HG03469 (cell line): ENCODE measurements at regions not wholly inside any gene's neighbourhood (a gene's known extent, or its start where the extent isn't known, plus 50 kb on each side); places are given as distances from the start of the nearest gene placed in this dataset.

Experiments used
- ATAC-seq: cut with Tn5 transposase; IDR thresholded peaks from one replicate; pipeline ENCODE4 v1.9.1; 2021; ENCODE audit warnings: mild to moderate bottlenecking, moderate library complexity, moderate number of reproducible peaks; ENCODE audit not compliant: unreplicated experiment

DNA sequence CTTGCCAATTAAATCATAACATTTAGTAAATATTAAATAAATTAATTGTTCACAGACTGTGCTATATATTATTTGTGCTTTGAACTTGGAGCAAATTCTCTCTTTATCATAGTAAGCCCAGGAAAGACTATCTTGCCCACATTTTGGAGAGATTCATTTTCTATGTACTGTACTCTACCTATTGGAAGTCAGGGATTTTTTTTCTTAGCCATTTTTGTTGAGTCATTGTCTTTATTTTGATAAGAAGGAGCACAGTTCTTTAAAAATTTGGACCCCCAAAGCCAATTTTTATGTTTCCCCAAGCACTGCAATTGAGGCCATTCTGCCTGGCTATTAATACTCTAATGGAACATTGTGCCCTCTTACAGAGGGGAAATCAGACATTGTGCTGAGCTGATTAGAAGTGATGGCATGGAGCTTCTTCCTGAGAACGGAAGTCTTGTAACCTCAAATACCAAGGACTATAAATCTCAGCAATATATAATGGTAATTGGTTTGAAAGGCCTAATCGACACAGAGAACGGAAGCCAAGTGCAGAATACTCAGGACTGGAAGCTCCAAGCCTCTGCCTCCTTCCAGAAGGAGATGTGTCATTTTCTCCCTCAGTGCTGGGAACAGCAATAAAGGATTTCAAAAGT is 188.8 kb upstream of the PAPPA start:
- ATAC-seq: no peak

DNA sequence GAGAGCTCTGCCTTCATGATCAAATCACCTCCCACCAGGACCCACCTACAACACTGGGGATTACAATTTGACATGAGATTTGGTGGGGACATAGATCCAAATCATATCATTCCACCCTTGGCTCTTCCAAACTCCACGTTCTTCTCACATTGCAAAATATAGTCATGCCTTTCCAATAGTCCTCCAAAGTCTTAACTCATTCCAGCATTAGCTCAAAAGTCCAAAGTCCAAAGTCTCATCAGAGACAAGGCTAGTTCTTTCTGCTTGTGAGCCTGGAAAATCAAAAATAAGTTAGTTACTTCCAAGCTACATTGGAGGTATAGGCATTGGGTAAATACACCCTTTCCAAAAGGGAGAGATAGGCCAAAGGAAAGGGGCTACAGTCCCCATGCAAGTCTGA is 186.9 kb upstream of the PAPPA start:
- no peak for ATAC-seq

DNA sequence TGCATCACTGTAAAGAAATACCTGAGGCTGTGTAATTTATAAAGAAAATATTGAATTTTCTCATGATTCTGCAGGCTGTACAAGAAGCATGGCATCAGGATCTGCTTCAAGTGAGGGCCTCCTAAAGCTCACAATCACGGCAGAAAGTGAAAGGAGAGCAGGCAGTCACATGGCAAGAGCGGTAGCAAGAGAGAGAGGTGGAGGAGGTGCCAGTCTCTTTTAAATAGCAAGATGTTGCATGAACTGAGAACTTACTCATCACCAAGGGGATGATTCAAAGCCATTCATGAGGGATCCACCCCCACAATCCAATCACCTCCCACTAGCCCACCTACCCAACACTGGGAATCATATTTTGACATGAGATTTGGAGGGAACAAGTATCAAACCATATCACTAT is 184.5 kb upstream of the PAPPA start:
- ATAC-seq: no peak

DNA sequence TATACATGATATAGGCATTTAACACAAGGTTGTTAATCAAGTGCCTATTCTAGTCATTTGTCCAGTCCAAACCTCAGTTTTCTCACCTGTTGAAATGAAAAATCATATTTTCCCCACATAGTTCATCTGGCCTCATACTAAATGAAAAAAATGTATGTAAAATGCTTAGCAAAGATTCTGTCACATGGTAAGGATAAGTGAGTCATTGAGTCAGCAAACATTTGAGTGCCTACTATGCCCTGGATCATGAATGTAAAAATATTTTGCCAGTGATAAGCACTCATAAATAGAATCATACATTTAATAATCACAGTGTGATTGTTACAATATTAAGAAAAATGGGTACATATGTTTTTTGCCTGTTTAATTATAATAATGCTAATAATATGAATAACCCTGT is 181.2 kb upstream of the PAPPA start:
- no peak for ATAC-seq

DNA sequence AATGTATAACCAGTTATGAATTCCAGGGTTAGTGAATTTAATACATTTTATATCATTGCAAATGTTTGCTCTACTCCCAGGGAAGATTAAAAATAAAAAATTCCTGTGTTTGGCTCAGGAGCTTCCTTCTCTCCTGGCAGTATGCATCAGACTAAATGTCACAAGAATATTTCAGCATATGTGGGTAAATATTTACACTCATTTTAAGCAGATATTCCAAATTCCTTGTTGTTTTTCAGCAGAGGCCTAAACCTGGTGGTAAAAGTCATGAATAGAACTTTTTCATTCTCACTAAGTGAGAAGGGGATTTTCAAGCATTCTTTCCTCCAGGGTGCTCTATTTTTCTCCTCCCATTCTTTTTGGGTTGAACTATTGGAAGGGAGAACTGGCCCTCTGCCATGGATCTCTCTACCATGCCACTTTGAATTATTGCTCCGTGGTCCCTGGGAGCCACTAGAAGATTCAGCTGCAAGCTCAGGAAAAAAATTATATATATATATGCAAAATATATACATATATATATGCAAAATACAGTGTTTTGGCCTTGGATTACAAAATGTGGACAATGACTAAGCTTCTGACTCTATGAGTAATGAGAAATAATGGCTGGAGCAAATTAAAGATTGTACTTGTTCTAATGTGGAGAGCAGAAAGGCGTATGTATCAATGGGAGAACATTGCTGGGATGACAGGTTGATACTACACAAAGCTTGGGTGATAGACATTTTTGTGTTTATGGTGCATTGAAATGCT is 180.6 kb upstream of the PAPPA start:
- ATAC-seq: no peak

DNA sequence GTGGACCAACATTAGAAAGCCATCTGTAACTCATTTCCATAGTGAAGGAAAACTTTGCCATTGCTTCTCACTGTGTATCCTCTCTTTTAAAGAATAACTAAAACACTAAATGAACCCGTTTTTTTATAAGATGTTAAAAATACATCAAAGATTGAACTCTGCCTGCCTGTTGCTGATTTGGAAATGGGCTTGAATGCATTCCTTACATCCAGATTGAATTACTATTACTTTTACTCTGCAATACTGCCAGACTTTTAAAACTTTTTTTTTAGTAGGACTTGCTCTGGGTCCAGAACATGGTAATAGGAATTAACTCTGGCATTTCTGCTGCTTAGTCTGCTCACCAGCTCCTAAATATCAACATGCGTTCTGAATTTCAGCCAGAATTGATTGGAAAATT is 176.8 kb upstream of the PAPPA start:
- ATAC-seq: no peak

DNA sequence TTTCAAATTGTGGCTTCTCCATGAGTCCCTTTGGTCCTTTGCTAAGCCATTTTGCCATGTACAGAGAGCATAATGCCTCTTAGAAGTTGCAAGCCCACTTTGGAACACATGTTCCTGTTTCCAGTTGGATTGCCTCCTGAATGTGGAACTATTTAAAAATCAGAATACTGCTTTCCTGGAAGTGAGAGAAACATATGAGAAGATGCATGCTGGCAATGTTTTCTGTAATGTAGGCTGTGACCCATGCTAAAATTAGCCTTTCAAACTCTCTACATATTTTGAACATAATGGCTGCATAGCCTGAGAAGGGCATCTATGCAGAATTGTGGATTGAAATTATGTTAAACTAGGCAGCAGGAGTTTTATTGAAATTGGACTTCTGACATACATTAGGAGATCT is 175.5 kb upstream of the PAPPA start:
- ATAC-seq: no peak

DNA sequence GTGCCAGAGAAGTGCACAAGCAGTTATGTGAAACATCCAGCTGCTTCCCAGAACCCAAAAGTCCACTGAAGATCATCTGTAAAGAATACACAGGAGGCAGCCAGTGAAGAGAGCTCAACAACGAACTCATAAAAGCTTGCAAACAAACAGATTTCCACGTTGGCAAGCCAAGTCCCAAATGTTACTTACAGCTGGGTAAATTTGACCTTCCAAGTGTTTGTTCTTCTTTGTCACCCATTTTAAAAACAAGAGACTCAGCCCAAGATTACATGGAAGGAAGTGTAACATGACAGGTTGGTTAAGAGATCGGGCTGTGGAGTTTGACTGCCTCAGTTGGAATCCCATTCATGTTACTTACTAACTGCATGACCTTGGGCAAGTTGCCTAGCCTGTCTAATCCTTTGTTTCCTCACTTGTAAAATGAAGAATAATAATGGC is 174.9 kb upstream of the PAPPA start:
- no peak for ATAC-seq

DNA sequence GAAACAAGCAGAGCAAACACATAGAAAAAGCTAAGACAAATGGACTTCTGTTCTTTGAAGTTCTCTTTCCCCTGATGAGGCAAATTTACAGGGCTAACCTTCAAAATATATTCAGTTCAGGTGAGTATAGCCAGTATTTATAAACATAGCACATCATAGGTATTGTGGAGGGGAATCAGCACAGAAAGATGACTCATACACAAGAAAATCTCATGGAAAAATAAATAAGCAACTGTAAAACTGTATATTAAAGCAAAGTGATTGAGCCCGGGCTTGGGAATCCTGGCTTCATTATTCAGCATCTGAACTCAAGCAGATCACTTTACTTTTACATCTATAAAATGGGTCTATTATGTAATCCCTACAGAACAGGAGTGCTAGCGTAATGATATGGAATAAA is 173.5 kb upstream of the PAPPA start:
- ATAC-seq: no peak

DNA sequence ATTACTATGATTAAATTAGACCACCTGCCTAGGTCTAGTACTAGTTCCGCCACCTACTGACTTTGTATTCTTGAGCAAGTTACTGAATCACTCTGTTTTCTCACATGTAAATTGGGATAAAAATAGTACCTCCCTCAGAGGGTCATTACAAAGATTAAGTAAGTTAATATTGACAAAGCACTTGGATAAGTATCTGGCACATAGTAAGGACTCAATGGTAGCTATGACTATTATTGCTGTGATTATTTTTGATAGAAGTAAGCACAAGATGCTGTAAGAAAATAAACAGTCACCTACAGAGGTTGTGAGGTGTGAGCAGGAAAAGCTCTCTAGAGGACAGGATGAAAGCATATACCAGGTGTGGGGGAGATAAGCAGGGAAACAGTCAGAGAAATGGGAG is 173.1 kb upstream of the PAPPA start:
- no peak for ATAC-seq

DNA sequence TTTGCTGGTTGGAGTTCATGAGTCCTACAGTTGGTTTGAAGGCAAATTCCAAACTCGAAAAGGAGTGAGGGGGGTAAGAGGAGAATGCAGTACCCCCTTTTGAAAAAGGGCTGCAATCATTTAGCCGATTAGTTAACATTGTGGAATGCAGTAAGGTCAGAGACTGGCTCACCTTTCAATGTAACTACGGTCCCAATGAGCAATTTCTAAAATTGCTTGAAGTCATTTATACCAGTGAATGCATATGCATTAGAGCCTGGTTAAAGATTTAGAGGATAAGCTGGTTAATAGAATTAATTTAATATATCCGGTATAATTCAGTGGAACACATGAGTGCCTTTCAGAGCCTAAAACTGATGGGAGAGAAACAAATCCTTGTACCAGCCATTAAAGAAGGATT is 172.6 kb upstream of the PAPPA start:
- no peak for ATAC-seq

DNA sequence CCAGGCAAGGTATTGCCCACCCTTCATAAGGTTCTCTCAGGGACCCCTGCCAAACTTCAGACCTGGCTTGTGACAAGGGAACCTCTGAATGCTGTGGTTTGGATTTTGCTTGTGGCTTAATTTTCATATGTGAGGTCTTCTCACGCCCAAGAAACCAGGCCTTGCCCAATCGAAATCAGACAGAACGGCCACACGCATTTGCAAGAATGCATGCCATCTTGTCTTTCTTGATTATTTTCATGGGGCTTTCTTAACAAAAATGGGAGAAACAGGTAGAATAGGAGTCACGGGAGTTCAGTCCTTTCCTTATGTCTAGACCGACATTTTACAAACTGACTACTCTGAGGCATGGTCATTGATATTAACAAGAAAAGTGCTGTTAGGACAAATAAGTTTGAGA is 170.2 kb upstream of the PAPPA start:
- ATAC-seq: no peak

DNA sequence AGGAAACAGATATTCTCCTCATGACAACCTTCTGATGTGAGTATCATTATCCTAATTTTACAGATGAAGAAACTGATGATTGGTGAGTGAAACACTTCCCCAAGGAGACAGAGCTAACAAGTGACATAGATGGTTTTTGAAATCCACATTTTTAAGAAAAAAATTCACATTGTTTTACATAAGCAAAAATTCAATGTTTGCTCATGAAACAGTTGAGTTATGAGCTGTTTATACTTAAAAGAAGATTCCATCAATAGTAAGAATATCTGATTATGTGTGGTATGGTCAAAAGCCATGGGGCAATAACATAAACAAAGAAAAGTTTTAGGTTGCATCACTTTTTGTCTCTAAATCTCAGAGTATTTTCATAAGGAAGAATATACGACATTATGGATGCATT is 167.9 kb upstream of the PAPPA start:
- ATAC-seq: no peak

DNA sequence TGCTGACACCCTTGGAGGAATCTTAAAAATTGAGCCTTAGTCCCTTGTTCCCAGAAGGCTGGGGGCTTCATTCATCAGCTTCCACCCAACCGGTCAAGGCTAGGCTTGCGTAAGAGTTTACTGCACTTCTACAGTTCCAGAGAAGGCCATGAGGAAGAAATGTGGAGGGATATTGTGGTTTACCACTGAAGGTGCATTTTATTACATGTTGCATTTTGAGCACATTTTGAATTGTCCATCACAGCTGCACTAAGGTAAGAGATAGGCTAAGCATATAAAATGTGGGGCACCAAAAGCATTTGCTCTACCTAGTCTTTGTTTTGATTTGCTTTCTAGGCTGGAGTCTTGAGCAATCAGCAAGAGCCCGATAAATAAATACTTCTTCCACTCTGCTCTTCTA is 167.1 kb upstream of the PAPPA start:
- ATAC-seq: no peak

DNA sequence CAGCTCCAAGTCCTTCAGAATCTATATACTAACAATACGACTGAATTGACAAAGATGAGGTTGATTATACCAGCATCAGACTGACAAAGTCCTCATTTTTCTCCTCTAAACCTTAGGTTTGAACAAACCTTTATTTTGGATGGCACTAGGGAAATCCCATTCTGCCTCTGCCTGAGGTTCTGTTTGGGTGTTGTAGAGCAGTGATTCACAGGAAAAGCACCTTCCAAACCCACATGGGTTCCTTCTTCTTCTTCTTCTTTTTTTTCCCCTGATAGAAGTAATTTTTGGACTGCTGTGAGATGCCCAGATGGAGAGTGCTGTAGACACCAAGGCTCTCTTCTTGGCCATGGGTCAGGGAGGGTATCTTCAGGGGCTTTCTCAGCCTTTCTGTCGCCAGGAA is 164.9 kb upstream of the PAPPA start:
- ATAC-seq: no peak

DNA sequence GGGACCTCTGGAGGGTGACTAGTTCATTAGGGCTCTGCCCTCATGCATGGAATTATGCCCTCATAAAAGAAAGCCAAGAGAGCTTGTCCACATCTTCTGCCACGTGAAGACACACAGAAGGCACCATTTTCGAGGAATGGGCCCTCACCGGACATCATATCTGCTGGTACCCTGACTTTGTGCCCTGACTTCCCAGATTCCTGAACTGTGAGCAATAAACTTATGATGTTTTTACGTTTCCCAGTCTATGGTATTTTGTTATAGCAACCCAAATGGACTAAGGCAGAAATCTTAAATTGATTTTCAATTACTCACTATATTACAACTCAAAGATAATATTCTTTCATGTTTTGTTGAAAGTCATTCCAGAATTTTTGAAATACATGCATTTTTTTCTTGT is 163.8 kb upstream of the PAPPA start:
- no peak for ATAC-seq

DNA sequence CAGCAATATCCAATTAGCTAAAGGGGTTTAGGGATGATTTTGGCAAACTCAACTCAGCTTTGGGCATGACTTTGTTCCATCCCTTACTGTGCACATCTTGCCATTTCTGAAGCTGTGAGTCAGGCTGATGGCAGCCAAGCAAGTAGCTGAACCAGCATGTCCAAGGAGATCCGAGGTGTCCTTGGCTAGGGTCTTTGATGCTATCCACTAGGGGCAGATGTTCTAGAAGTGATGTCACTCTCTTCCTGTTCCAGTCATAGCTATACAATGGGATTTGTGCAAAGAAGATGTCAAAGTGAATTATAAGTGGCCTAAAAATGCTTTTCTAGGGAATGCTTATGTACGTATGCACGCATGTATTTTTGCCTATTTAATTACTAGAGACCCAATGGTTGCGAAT is 160.8 kb upstream of the PAPPA start:
- no peak for ATAC-seq

DNA sequence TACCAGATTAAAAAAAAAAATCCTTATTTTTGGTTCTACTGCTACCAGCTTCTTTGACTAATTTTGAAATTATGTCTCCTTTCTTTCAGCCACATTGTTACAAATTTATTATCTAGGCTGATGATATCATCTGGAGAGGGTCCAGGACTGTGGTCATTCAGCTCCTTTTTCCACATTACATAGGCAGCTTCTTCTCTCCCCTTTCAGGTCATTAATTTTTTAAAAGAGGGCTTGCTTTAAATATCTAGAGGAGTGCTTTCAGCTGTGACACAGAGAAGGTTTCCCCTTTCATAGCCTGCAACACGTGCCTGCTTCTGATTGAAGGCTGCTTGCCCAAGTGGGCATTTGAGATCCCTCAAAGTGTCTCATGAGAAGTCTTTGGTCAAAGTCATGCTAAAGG is 155.7 kb upstream of the PAPPA start:
- no peak for ATAC-seq

DNA sequence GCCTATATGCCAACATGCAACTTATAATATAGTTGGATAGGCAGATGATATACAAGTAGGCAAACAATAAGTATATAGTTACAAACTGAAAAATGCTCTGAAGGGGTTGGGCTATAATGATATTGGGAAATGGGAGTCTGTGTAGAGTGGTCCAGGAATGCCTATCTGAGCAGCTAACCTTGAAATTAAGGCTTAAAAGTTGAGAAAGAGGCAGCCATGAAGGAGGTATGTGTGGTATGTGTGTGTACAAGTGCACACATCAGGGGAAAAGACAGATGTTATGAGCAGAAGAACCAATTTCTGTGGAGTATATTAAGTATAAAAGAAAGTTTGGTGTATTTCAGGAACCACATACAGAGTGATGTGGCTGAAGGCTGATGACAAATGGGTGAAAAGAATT is 154.9 kb upstream of the PAPPA start:
- ATAC-seq: no peak

DNA sequence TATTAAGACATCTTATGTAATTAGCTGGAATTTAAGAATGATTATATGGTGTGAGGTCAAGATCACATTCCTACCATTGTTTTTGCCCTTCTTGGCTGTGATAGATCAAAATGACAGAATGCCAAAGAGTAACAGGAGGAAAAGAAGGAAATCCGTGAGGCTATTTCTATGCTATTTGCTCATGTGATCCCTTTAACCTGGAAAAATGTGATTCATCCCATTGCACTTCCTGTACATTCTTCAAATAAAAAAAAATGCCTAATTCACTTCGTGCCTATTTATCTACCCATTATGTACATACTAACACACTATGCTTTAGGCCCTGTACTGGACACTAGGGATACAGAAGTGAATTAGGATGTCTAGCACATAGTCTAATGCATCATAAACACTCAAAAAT is 154.1 kb upstream of the PAPPA start:
- no peak for ATAC-seq

DNA sequence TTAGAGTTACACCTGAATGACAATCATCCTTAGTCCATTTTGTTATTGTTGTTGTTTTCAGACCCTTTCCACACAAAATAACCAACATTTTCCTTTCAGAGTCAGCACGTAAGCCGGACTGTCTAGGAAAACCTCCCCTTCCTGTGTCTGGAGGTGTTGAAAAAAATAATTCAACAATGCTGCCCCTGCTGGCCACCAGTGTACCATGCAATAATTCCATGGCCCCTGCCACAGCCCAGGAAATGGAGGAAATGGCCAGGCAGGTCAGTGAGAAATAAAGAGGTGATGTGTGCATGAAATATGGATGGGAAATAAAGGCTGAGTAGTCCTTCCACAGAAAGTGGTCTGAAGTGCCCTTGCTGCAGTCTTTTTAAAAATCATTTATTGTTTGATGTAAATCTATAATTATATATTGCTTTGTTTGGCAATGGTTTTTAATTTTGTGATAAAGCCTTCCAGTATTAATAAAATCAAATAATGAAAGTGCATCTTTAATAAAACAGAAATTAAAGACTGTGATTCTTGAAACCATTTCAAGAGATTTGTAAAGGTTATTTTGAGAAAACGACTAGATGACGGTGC is 152.8 kb upstream of the PAPPA start:
- no peak for ATAC-seq

DNA sequence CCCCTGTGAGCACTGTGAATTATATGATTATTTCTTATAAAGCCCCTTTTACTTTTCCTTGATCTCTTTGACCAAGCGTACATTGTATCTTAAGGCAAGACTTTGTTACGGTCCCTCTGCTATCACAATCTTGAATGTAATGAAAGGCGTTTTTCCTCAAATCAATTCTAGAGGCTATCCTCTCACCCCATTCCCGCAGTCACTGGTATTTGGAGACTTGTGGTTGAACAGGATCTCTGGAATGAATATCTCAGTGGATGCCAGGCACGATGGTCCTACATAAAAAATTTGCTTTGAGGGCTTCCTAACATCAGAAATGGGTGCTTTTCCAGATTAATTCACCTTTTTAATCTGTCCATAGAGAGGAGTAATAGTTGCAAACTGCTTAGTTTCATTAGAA is 151.4 kb upstream of the PAPPA start:
- ATAC-seq: no peak

DNA sequence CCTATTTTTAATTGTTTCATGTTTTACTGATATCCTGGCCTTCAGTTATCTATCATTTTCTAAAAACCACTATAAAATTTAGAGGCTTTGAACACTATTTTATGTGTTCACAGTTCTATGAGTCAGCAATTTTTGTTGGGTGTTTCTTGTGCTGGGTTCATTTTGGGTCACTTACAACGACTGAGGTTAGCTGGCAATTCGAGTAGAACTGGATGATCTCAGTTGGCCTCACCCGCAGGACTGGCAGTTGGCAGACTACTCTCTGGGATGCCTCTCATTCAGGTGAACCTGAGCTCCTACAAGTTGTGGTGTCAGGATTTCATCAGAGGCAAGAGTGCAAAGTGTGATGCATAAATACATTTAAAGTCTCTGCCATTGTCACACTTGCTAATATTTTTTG is 151.0 kb upstream of the PAPPA start:
- ATAC-seq: no peak
